Prostate gland (tissue), 2 donors: ENCODE measurements at regions not wholly inside any gene's neighbourhood (a gene's known extent, or its start where the extent isn't known, plus 50 kb on each side); places are given as distances from the start of the nearest gene placed in this dataset.

Source experiments
- DNase-seq: peaks from one replicate; pipeline ENCODE4 v3.0.0-alpha.2; 2019; ENCODE audit warnings: low spot score
- H3K27ac ChIP-seq, 2 donors: fragments of 200-600 bp; sonication (generic); 2 replicates each; pipeline ENCODE4 v1.5.1; 2017 to 2019
- H3K27me3 ChIP-seq: fragments of 200-600 bp; sonication (generic); replicated peaks from 2 replicates; pipeline ENCODE4 v1.5.1; 2019; ENCODE audit not compliant: insufficient read depth
- H3K36me3 ChIP-seq, 2 donors: fragments of 200-600 bp; sonication (generic); 1 replicate in 1 of 2; 2 replicates in 1 of 2; pipeline versions ENCODE4 v1.5.1 to v1.8.1; 2017 to 2019
- H3K4me1 ChIP-seq: fragments of 200-600 bp; sonication (generic); replicated peaks from 2 replicates; pipeline ENCODE4 v1.5.1; 2019
- H3K4me3 ChIP-seq, 2 donors: fragments of 200-600 bp; sonication (generic); 2 replicates each; pipeline ENCODE4 v1.5.1; 2017 to 2019
- H3K9me3 ChIP-seq: fragments of 200-600 bp; sonication (generic); 2 replicates; pipeline ENCODE4 v1.5.1; 2017
- POLR2A ChIP-seq: fragments of 450-650 bp; IDR thresholded peaks from one replicate; pipeline ENCODE4 v1.6.1; 2016; ENCODE audit warnings: antibody characterized with exemption, mild to moderate bottlenecking
- POLR2AphosphoS5 ChIP-seq: sonication (generic); formaldehyde crosslinking; IDR thresholded peaks from one replicate; pipeline ENCODE4 v1.6.1; 2017; ENCODE audit warnings: antibody characterized with exemption
- whole genome bisulfite sequencing: methylation state at CpG from one replicate; pipeline ENCODE4 v1.1.5; 2018; 5-methylcytosine and 5-hydroxymethylcytosine counted together
- intact Hi-C: fragments of 100-400 bp; cut with DNase I; formaldehyde crosslinking; loops from one replicate; pipeline ENCODE4 v1.14.2; 2022
- TF ChIP-seq, protein P1 (sequence below), 4 experiments: fragments of 200-600 bp in 2 of 4; fragments of 450-650 bp in 2 of 4; sonication (generic) in 2 of 4; IDR thresholded peaks; 1 replicate in 3 of 4; 2 replicates in 1 of 4; pipeline ENCODE4 v1.5.1; 2016 to 2019; ENCODE audit warnings: antibody characterized with exemption in 4 of 4, mild to moderate bottlenecking in 2 of 4, moderate library complexity in 2 of 4

DNA sequence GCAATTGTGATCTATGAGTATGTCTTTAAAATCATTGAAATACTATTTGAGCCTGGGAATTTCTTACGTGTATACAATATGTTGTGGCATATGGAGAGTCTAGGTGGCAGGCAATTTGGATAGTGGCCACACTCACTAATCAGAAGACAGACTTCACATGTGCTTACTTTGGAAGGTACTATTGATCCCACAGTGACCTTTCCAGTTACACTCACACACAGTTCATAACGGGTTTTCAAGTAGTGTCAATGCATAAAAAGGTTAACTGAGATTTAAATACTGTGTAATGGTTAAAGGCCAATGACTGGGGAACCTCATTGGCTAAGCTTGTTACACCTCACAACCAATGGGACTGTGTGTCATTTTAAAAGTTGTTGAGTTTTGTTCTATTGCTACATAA is 783.2 kb downstream of the RPA4 start:
- TF ChIP-seq POLR2AphosphoS5 (no peak), POLR2A (no peak)
- TF ChIP-seq, protein P1, sequence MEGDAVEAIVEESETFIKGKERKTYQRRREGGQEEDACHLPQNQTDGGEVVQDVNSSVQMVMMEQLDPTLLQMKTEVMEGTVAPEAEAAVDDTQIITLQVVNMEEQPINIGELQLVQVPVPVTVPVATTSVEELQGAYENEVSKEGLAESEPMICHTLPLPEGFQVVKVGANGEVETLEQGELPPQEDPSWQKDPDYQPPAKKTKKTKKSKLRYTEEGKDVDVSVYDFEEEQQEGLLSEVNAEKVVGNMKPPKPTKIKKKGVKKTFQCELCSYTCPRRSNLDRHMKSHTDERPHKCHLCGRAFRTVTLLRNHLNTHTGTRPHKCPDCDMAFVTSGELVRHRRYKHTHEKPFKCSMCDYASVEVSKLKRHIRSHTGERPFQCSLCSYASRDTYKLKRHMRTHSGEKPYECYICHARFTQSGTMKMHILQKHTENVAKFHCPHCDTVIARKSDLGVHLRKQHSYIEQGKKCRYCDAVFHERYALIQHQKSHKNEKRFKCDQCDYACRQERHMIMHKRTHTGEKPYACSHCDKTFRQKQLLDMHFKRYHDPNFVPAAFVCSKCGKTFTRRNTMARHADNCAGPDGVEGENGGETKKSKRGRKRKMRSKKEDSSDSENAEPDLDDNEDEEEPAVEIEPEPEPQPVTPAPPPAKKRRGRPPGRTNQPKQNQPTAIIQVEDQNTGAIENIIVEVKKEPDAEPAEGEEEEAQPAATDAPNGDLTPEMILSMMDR (IDR thresholded peaks at IDR 0.05), result no peak
- Histone ChIP-seq H3K9me3 (no peaks in the 10 kb centered on the region), H3K4me3 (no peak overlapping the region), H3K36me3 (no peaks in the 10 kb centered on the region), H3K4me1 (no peaks in the 10 kb centered on the region), H3K27ac (no peak overlapping the region), H3K27me3 (no peaks in the 10 kb centered on the region)
- 80% methylated on average over 2 of the region's 2 CpGs for WGBS
- DNase-seq, result no peak
- intact Hi-C loops, result no loop called here

DNA sequence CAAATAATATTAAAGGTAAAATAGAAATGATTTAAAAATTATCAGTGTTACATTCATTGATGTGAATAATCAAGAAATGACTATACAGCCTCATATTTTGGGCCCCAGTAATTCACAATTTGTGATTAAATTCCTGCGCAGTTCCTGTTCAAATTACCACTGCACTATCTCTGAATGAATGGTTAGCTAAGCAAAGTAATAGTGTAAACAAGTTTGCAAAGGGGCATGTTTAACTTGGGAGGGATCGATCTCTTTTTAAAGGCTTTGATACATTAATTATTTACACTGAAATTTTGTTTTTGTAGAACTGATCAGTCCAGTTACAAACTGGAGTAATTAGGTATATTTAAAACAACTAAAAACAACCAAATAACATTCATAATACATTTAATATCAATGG is 784.4 kb downstream of the RPA4 start:
- Histone ChIP-seq H3K27ac (no peak overlapping the region), H3K27me3 (no peaks in the 10 kb centered on the region), H3K4me1 (no peaks in the 10 kb centered on the region), H3K4me3 (no peak overlapping the region), H3K36me3 (no peaks in the 10 kb centered on the region), H3K9me3 (no peaks in the 10 kb centered on the region)
- TF ChIP-seq POLR2AphosphoS5, result no peak
- TF ChIP-seq, protein P1 (IDR thresholded peaks at IDR 0.05), result no peak
- no peak for TF ChIP-seq POLR2A
- no peak for DNase-seq
- WGBS, result 73% methylated on average over 2 of the region's 2 CpGs
- intact Hi-C loops, result no loop called here

DNA sequence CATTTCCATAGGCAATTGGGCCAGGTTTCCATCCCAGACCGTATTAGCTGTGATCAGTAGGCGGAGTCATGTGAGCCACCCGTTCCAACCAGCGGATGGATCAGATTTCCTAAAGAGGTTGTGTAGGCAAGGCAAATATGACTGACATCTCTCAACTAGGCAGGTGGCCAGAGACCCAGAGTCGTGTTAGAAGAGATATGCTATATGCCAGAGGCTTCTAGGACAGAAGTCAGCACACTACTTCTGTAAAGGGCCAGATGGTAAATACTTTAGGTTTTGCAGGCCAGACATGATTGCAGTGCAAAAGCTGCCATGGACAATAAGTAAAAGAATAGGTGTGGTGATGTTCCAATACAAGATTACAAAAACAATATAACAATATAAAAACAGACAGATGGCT is 788.4 kb downstream of the RPA4 start:
- Histone ChIP-seq H3K27ac (no peak overlapping the region), H3K9me3 (no peaks in the 10 kb centered on the region), H3K36me3 (no peaks in the 10 kb centered on the region), H3K27me3 (no peaks in the 10 kb centered on the region), H3K4me3 (no peak overlapping the region), H3K4me1 (no peaks in the 10 kb centered on the region)
- 84% methylated on average over 5 of the region's 5 CpGs for WGBS
- no peak for DNase-seq
- TF ChIP-seq, protein P1 (IDR thresholded peaks at IDR 0.05), result no peak
- TF ChIP-seq POLR2AphosphoS5 (no peak), POLR2A (no peak)
- intact Hi-C loops, result no loop called here

DNA sequence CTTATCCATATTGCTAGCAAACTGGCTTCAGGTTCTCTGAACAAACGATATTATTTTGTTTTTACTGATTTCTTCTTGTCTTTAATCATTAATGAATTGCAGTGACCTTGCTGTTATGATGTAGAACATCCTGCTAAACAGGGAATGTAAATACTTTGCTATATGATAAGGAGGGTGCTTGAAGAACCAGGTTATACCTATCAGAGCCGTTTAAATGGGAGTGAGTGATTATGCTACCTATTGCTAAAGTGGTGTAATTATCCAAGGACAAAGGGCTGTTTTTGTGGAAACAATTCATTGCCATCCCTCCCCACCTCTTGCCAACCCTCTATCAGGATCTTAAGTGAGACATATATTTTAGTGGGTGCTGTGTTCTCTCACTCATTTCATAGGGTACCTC is 788.9 kb downstream of the RPA4 start:
- Histone ChIP-seq H3K9me3 (no peaks in the 10 kb centered on the region), H3K4me3 (no peak overlapping the region), H3K36me3 (no peaks in the 10 kb centered on the region), H3K4me1 (no peaks in the 10 kb centered on the region), H3K27me3 (no peaks in the 10 kb centered on the region), H3K27ac (no peak overlapping the region)
- intact Hi-C loops, result no loop called here
- 62% methylated on average over 2 of the region's 2 CpGs for WGBS
- no peak for DNase-seq
- TF ChIP-seq POLR2AphosphoS5 (no peak), POLR2A (no peak)
- TF ChIP-seq, protein P1 (IDR thresholded peaks at IDR 0.05), result no peak

DNA sequence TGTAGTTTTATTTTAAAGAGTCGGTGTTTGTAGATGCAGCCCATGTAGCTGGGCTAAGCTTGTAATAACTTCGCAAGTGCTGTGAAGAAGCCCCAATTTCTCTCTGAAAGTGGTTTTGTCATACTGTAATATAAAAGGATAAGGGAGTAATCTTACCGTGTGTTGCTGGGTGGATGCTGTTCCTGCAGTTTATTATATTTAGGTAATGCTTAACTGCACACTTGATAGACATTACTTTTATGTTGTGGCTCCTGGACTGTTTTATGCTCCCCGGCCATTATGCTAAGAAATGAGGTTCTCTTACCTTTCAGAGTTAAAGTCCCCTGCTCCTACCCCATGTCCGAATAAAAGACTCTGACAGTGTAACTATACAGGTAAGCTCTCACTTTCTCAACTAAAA is 789.4 kb downstream of the RPA4 start:
- 95% methylated on average over 5 of the region's 5 CpGs for WGBS
- Histone ChIP-seq H3K9me3 (no peaks in the 10 kb centered on the region), H3K4me3 (no peak overlapping the region), H3K36me3 (no peaks in the 10 kb centered on the region), H3K4me1 (no peaks in the 10 kb centered on the region), H3K27ac (no peak overlapping the region), H3K27me3 (no peaks in the 10 kb centered on the region)
- no peak for DNase-seq
- intact Hi-C loops, result no loop called here
- TF ChIP-seq POLR2A, result no peak
- TF ChIP-seq POLR2AphosphoS5, result no peak
- TF ChIP-seq, protein P1 (IDR thresholded peaks at IDR 0.05), result no peak
